ENCODE measurements at regions not wholly inside any gene's neighbourhood (a gene's known extent, or its start where the extent isn't known, plus 50 kb on each side); places are given as distances from the start of the nearest gene placed in this dataset.

DNA sequence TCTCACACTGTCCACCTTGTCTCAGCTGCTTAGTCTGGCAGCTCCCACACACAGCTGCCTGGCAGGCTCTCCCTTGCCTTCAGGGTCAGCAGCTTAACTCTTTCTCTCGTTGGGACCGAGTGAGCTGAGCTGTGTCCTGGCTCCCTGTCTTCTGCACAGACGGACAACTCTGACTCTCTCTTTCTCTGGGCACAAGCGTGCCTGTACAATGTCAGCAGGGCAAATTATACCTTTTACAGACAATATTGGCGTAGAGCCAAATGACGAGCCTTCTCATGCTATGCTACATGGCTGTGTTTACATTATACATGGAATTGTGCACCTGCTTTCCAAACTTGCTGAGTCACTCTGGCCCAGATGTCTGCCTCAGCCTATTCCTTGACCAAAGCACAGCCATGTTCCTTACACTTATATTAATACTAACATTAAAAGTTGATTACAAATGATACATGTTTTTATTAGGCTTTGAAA, 188.6 kb downstream of the CYLC2 start:
- dilution Hi-C loops (cut with MboI; ENCODE audit: extremely low pct_ligation_motif_present, low sequenced_read_pairs): no loop called here
- Histone ChIP-seq H3K9ac (replicated peaks; ENCODE audit: extremely low read depth, insufficient read depth, low read length) (no peak overlapping the region), H2AFZ (ENCODE audit: low read depth, low read length) (no peak overlapping the region), H3K4me1 (ENCODE audit: control insufficient read depth, extremely low read depth, insufficient read depth, low read length) (no peaks in the 10 kb centered on the region), H3K27ac (ENCODE audit: insufficient read depth, low read depth, low read length) (no peak overlapping the region), H3K36me3 (ENCODE audit: control insufficient read depth in 2 of 2, extremely low read depth in 1 of 2, insufficient read depth in 2 of 2, low read length in 2 of 2) (no peaks in the 10 kb centered on the region), H3K4me3 (replicated peaks in 1 of 3; ENCODE audit: insufficient read depth in 1 of 3, low read depth in 1 of 3, low read length in 3 of 3) (no peak overlapping the region), H3K9me1 (replicated peaks; ENCODE audit: control insufficient read depth, extremely low read depth, insufficient read depth, low read length) (no peaks in the 10 kb centered on the region), H3K4me2 (ENCODE audit: insufficient read depth, low read length) (no peak overlapping the region), H3K27me3 (ENCODE audit: control insufficient read depth in 2 of 2, insufficient read depth in 2 of 2, low read length in 2 of 2) (no peaks in the 10 kb centered on the region), H4K20me1 (replicated peaks; ENCODE audit: control insufficient read depth, extremely low read depth, insufficient read depth, low read length) (no peaks in the 10 kb centered on the region), H3K9me3 (replicated peaks; ENCODE audit: control insufficient read depth, insufficient read depth, low read length) (peaks cover 2% of the 10 kb centered on the region), H3K79me2 (ENCODE audit: control insufficient read depth, insufficient read depth, low read length) (no peaks in the 10 kb centered on the region)
- no TSS peak for BruUV-seq (replicated peaks)
- ChIA-PET CTCF (no interaction called here), POLR2A (no interaction called here)
- TF ChIP-seq POLR2AphosphoS5 (IDR thresholded peaks at IDR 0.05; ENCODE audit: insufficient read depth, low read depth, low read length) (no peak), GATA2 (IDR thresholded peaks at IDR 0.05; ENCODE audit: insufficient read depth, insufficient read length, low read depth, low read length) (no peak), JUN (IDR thresholded peaks at IDR 0.05; ENCODE audit: borderline replicate concordance, insufficient read depth, insufficient read length, low read depth) (no peak), EZH2 (IDR thresholded peaks at IDR 0.05; ENCODE audit: borderline replicate concordance, low read depth, low read length, severe bottlenecking) (no peak), POLR2A (IDR thresholded peaks at IDR 0.05; ENCODE audit: low read depth, low read length) (no peak), FOS (IDR thresholded peaks at IDR 0.05; ENCODE audit: borderline replicate concordance, insufficient read depth, low read length) (no peak), MYC (IDR thresholded peaks at IDR 0.05; ENCODE audit: low read depth, low read length) (no peak)
- TF ChIP-seq, protein P1, sequence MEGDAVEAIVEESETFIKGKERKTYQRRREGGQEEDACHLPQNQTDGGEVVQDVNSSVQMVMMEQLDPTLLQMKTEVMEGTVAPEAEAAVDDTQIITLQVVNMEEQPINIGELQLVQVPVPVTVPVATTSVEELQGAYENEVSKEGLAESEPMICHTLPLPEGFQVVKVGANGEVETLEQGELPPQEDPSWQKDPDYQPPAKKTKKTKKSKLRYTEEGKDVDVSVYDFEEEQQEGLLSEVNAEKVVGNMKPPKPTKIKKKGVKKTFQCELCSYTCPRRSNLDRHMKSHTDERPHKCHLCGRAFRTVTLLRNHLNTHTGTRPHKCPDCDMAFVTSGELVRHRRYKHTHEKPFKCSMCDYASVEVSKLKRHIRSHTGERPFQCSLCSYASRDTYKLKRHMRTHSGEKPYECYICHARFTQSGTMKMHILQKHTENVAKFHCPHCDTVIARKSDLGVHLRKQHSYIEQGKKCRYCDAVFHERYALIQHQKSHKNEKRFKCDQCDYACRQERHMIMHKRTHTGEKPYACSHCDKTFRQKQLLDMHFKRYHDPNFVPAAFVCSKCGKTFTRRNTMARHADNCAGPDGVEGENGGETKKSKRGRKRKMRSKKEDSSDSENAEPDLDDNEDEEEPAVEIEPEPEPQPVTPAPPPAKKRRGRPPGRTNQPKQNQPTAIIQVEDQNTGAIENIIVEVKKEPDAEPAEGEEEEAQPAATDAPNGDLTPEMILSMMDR (IDR thresholded peaks at IDR 0.05; ENCODE audit: extremely low read depth in 1 of 2, insufficient read depth in 1 of 2, low read depth in 1 of 2, low read length in 2 of 2): no peak
- TF ChIP-seq, protein P2, sequence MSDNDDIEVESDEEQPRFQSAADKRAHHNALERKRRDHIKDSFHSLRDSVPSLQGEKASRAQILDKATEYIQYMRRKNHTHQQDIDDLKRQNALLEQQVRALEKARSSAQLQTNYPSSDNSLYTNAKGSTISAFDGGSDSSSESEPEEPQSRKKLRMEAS (IDR thresholded peaks at IDR 0.05; ENCODE audit: insufficient read depth, insufficient read length): no peak
- intact Hi-C loops (cut with micrococcal nuclease): no loop called here
- FAIRE-seq (no peak), DNase-seq (ENCODE audit: low read depth, low spot score) (no peak)
